ENCODE measurements at regions not wholly inside any gene's neighbourhood (a gene's known extent, or its start where the extent isn't known, plus 50 kb on each side); places are given as distances from the start of the nearest gene placed in this dataset.
"Not testable (repeated sequence)": the region's sequence is repeated elsewhere in the genome, so short reads cannot be mapped to it uniquely, and the experiment has no call there.

DNA sequence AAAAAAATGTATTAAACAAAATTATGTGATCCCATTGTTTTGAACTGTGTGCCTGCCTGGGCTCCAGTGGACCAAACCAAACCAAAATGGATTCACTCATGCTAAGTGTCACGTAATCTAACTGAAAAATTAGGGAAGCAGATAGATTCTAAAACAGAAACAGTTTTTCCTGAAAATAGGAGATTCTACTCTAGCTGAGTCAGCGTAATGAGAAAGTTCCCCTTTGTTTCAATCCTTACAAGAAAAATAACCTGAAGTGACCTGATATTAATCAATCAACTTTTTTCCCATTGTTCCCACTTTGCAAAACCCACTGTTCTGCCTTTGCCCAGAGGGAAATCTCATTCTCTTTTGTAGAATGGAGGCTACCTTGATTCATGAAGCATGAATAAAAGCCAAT lies 682.4 kb upstream of the CDH10 start:
- Histone ChIP-seq H3K36me3 (ENCODE audit: insufficient read depth, low read length) (no peaks in the 10 kb centered on the region), H3K79me2 (ENCODE audit: insufficient read depth, low read depth, low read length) (no peaks in the 10 kb centered on the region), H3K4me1 (ENCODE audit: insufficient read depth, low read length, poor library complexity, severe bottlenecking) (no peaks in the 10 kb centered on the region), H3K4me2 (ENCODE audit: low read length) (no peak overlapping the region), H3K9me2 (ENCODE audit: insufficient read depth, low read length) (no peaks in the 10 kb centered on the region), H3K9me3 (ENCODE audit: low read length) (no peaks in the 10 kb centered on the region), H4K20me1 (ENCODE audit: insufficient read depth, low read length) (no peaks in the 10 kb centered on the region), H3K27ac (ENCODE audit: low read depth, low read length, poor library complexity, severe bottlenecking) (no peak overlapping the region), H2AFZ (ENCODE audit: low read length) (no peak overlapping the region), H3K4me3 (ENCODE audit: low read depth, low read length, poor library complexity, severe bottlenecking) (no peak overlapping the region)
- no TSS peak for BruUV-seq (replicated peaks)
- intact Hi-C loops (cut with micrococcal nuclease; ENCODE audit: unreplicated experiment) = no loop called here
- POLR2A ChIA-PET = no interaction called here
- TF ChIP-seq EZH2phosphoT487 (IDR thresholded peaks at IDR 0.05; ENCODE audit: borderline replicate concordance, low read depth, low read length) = no peak
- no peak for TF ChIP-seq CTCF (conservative IDR thresholded peaks at IDR 0.05; ENCODE audit: low read length)
- CTCF ChIA-PET (ENCODE audit: unreplicated experiment) = no interaction called here
- DNase-seq (ENCODE audit: low spot score) = no peak

DNA sequence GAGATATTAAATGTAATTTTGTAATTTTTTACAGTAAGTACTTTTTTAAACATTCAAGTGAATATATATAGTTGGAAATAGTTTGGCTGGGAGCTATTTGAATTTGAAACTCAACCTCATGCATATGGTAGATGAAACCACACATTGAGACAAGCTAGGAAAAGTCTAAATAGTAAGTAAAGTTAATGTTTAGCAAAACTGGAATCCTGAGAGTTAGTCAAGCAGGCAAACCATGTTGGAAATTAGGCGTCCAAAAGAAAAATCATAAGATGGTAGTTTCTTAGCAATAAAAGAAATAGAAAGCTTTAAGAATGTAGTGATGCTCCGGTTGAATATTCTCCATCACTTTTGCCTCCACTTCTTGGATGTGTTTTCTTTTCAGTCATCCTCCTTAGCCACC lies 657.1 kb upstream of the CDH10 start:
- no peaks in the 10 kb centered on the region for H3K9me2 ChIP-seq (ENCODE audit: insufficient read depth, low read length)
- no peaks in the 10 kb centered on the region for H3K36me3 ChIP-seq (ENCODE audit: insufficient read depth, low read length)
- no peak for DNase-seq (ENCODE audit: low spot score)
- H4K20me1 ChIP-seq (ENCODE audit: insufficient read depth, low read length) = no peaks in the 10 kb centered on the region
- ChIA-PET CTCF (ENCODE audit: unreplicated experiment) (no interaction called here), POLR2A (interaction anchor here (0.6 kb wide), 1 partner anchor 643 kb away, joined by 3 read pairs; no protein-coding TSS in a partner anchor)
- H2AFZ ChIP-seq (ENCODE audit: low read length) = no peak overlapping the region
- 0 out of 2 replicates have a peak, but pooled peaks cover under 1% of the 10 kb centered on the region for H3K9me3 ChIP-seq (ENCODE audit: low read length)
- intact Hi-C loops (cut with micrococcal nuclease; ENCODE audit: unreplicated experiment) = no loop called here
- H3K79me2 ChIP-seq (ENCODE audit: insufficient read depth, low read depth, low read length) = no peaks in the 10 kb centered on the region
- no peaks in the 10 kb centered on the region for H3K4me1 ChIP-seq (ENCODE audit: insufficient read depth, low read length, poor library complexity, severe bottlenecking)
- TF ChIP-seq EZH2phosphoT487 (IDR thresholded peaks at IDR 0.05; ENCODE audit: borderline replicate concordance, low read depth, low read length) (no peak), CTCF (conservative IDR thresholded peaks at IDR 0.05; ENCODE audit: low read length) (no peak)
- H3K4me2 ChIP-seq (ENCODE audit: low read length) = no peak overlapping the region
- no peak overlapping the region for H3K4me3 ChIP-seq (ENCODE audit: low read depth, low read length, poor library complexity, severe bottlenecking)
- BruUV-seq (replicated peaks) = no TSS peak
- H3K27ac ChIP-seq (ENCODE audit: low read depth, low read length, poor library complexity, severe bottlenecking) = no peak overlapping the region

DNA sequence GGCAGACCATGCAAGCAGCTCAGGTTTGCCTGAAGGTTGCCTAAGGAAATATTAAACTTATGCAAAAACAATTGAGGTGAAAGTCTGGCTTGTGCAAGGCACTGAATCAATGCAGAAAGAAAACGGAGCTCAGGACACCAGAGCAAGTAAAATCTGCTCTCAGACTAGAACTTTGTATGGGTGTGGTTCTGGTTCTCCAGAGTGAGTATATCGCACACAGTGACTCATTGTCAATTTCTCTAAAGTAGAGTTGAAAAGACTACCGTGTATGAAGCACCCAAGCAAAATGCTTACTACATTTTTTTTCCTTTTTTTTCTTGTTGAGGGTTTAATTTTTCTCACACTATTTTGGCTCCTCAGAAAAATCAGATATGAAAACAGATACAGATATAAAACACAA lies 650.3 kb upstream of the CDH10 start:
- Histone ChIP-seq H3K9me2 (ENCODE audit: insufficient read depth, low read length) (no peaks in the 10 kb centered on the region), H3K79me2 (ENCODE audit: insufficient read depth, low read depth, low read length) (no peaks in the 10 kb centered on the region), H3K27ac (ENCODE audit: low read depth, low read length, poor library complexity, severe bottlenecking) (no peak overlapping the region), H2AFZ (ENCODE audit: low read length) (no peak overlapping the region), H3K4me1 (ENCODE audit: insufficient read depth, low read length, poor library complexity, severe bottlenecking) (no peaks in the 10 kb centered on the region), H3K4me2 (ENCODE audit: low read length) (no peak overlapping the region), H4K20me1 (ENCODE audit: insufficient read depth, low read length) (no peaks in the 10 kb centered on the region), H3K9me3 (ENCODE audit: low read length) (peaks cover 17% of the 10 kb centered on the region; the same call in 1 of the 2 replicates), H3K4me3 (ENCODE audit: low read depth, low read length, poor library complexity, severe bottlenecking) (no peak overlapping the region), H3K36me3 (ENCODE audit: insufficient read depth, low read length) (no peaks in the 10 kb centered on the region)
- DNase-seq (ENCODE audit: low spot score) = no peak
- no TSS peak for BruUV-seq (replicated peaks)
- no peak for TF ChIP-seq CTCF (conservative IDR thresholded peaks at IDR 0.05; ENCODE audit: low read length)
- TF ChIP-seq EZH2phosphoT487 (IDR thresholded peaks at IDR 0.05; ENCODE audit: borderline replicate concordance, low read depth, low read length) = no peak
- intact Hi-C loops (cut with micrococcal nuclease; ENCODE audit: unreplicated experiment) = no loop called here
- CTCF ChIA-PET (ENCODE audit: unreplicated experiment) = no interaction called here
- POLR2A ChIA-PET = interaction anchor here (0.5 kb wide), 1 partner anchor 19 kb away, joined by 3 read pairs; no protein-coding TSS in a partner anchor

DNA sequence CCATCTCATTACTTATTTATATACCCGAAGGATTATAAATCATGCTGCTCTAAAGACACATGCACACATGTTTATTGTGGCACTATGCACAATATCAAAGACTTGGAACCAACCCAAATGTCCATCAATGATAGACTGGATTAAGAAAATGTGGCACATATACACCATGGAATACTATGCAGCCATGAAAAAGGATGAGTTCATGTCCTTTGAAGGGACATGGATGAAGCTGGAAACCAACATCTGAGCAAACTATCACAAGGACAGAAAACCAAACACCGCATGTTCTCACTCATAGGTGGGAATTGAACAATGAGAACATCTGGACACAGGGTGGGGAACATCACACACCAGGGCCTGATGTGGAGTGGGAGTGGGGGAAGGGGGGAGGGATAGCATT lies 645.0 kb upstream of the CDH10 start:
- H4K20me1 ChIP-seq (ENCODE audit: insufficient read depth, low read length); H3K4me3 ChIP-seq (ENCODE audit: low read depth, low read length, poor library complexity, severe bottlenecking); POLR2A ChIA-PET; H3K27ac ChIP-seq (ENCODE audit: low read depth, low read length, poor library complexity, severe bottlenecking); H3K9me2 ChIP-seq (ENCODE audit: insufficient read depth, low read length); intact Hi-C loops (cut with micrococcal nuclease; ENCODE audit: unreplicated experiment); H3K9me3 ChIP-seq (ENCODE audit: low read length); H3K79me2 ChIP-seq (ENCODE audit: insufficient read depth, low read depth, low read length); CTCF ChIA-PET (ENCODE audit: unreplicated experiment); H3K4me2 ChIP-seq (ENCODE audit: low read length); H3K36me3 ChIP-seq (ENCODE audit: insufficient read depth, low read length); H2AFZ ChIP-seq (ENCODE audit: low read length); H3K4me1 ChIP-seq (ENCODE audit: insufficient read depth, low read length, poor library complexity, severe bottlenecking); BruUV-seq (replicated peaks); DNase-seq (ENCODE audit: low spot score): not testable (repeated sequence)

All from OCI-LY7 (cell line).